ENCODE measurements at regions not wholly inside any gene's neighbourhood (a gene's known extent, or its start where the extent isn't known, plus 50 kb on each side); places are given as distances from the start of the nearest gene placed in this dataset.

GRCh38 chr6:8686077-8686476, 250.7 kb upstream of the SLC35B3 start:
- DNase-seq (ENCODE audit: extremely low read depth in 1 of 11, low read depth in 9 of 11, low spot score in 4 of 11) = no peak

GRCh38 chr6:8683204-8683603, 247.9 kb upstream of the SLC35B3 start:
- DNase-seq (ENCODE audit: extremely low read depth in 1 of 11, low read depth in 9 of 11, low spot score in 4 of 11) = no peak

DNA sequence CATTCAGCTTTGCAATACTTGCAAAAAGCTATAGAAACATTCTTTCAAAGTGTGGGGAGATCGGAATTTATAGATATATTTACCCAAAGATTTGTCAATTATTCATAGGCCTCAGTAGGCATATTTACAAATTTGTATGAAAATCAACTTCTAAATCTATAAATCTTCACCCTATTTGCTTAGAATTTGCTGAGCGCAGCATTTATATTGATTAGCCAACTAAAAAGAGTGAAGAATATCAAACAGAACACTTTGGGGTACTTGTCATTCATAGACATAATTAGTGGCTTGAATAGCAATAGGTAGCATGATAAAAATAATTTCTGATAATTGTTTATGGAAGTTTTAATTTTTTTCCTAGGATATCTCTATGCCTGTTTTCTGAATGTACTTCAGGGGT, 244.5 kb upstream of the SLC35B3 start:
- DNase-seq (ENCODE audit: extremely low read depth in 1 of 11, low read depth in 9 of 11, low spot score in 4 of 11) = no peak

GRCh38 chr6:8678466-8678865, 243.1 kb upstream of the SLC35B3 start:
- DNase-seq (ENCODE audit: extremely low read depth in 1 of 11, low read depth in 9 of 11, low spot score in 4 of 11) = no peak

DNA sequence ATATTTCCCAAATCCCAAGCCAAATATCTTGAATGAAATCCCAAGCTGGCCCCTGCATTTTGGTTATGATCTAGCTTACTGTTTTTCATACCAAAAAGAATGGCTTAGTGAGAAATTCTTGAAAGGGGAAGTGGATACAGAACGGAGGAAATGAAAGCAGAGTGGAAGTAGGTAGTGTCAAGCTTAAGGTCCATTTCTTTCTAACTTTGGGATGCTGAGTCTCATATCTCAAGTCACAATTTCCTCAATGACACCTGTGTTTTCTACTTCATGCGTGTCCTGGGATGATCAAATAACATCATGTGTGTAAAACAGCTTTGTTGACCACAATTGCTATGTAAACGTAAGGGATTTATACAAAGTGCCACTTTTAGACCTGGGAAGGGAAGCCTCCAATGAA, 238.8 kb upstream of the SLC35B3 start:
- no peak for DNase-seq (ENCODE audit: extremely low read depth in 1 of 11, low read depth in 9 of 11, low spot score in 4 of 11)

DNA sequence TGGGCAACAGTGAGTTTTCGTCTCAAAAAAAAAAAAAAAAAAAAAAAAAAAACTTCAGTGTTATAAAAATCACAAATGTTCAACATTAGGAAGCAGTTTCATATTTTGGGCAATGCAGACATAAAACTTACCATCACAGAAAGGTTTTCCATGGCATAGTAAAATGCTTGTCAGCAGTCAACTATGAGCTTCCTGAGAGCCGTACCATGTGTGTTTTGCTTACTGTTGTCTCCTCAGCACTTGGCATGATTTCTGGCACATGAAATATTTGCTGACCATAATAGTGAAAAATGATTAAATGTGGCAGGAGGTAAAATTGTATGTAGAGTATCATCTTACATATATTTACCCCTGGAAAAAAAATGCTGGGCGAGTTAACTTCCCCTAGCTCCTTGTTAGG, 237.5 kb upstream of the SLC35B3 start:
- DNase-seq (ENCODE audit: extremely low read depth in 1 of 11, low read depth in 9 of 11, low spot score in 4 of 11) = no peak

DNA sequence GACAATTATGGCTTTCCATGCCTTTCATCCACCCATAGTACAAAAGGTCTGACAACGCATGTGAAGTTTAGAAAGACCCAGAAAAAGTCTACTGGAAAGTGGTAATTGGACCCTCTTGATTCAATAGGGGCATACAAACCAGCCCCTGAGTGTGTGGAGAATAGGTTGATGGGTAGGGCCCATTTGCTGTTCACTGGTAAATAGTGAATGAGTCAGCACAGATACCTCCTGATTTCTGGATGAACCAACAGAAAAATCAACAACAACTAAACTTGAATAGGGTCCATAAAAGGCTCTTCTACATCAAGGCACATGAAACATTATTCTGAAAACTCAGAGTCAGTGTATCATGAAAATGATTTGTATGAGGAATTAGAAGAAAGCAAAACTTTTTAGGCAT, 235.4 kb upstream of the SLC35B3 start:
- no peak for DNase-seq (ENCODE audit: extremely low read depth in 1 of 11, low read depth in 9 of 11, low spot score in 4 of 11)

DNA sequence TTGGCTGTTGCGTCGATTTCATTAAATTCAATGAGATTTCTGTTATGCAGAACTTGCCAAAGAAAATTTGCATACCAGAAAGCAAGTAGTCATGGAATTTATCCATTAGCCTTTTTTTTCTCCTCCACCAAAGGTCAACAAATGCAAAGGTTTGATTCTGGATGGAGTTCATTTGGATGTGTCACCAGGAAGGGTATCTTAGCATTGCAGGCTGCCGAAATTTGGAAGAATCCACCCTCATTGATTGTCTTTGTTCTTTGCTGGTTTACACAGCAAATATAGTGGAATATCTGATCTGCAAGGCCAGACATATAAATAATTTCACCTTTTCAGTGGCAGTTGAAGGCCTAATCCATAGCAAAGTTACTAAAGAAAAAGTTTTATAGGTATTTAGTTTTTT, 229.4 kb upstream of the SLC35B3 start:
- no peak for DNase-seq (ENCODE audit: extremely low read depth in 1 of 11, low read depth in 9 of 11, low spot score in 4 of 11)

DNA sequence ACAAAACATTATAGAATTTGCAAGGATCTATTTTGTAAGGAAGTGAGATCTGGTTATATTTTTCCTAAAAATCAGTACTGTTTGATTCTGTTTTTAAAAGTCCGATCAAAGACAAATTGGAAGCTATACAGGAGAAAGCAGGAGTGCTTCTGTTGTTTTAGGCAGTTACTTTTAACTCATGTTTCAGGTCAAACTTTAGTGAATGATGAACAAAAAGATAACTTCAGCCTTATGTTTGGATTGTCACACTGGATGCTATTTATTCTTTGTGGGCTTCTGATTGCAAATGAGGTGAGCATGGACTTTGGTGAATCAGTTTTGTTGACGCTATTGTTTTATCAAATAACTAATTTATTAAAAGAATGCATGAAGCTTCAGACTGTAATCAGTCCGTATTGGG, 228.7 kb upstream of the SLC35B3 start:
- no peak for DNase-seq (ENCODE audit: extremely low read depth in 1 of 11, low read depth in 9 of 11, low spot score in 4 of 11)

- no peak for DNase-seq (ENCODE audit: extremely low read depth in 1 of 11, low read depth in 9 of 11, low spot score in 4 of 11)
Measured at GRCh38 chr6:8659404-8660189, 224.3 kb upstream of the SLC35B3 start.

DNA sequence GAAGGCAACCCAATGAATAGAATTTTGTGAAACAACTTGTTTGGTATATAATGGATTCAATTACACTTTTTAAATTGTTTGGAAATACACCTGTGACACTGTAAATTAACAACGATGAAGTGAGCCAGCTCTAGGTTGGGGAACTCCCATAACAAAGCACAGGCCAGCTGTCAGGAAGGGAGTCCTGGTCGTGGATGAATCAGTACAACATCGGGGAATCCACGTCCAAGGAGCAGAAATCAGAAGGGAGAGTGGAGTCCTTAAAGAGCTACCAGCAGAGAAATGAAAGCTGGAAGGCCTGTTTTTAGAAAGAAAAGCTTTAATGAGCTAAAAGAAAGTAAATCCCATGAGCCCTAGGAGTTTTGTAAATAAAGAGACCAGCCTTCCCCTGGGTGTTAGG, 223.1 kb upstream of the SLC35B3 start:
- DNase-seq (ENCODE audit: extremely low read depth in 1 of 11, low read depth in 9 of 11, low spot score in 4 of 11) = no peak

DNA sequence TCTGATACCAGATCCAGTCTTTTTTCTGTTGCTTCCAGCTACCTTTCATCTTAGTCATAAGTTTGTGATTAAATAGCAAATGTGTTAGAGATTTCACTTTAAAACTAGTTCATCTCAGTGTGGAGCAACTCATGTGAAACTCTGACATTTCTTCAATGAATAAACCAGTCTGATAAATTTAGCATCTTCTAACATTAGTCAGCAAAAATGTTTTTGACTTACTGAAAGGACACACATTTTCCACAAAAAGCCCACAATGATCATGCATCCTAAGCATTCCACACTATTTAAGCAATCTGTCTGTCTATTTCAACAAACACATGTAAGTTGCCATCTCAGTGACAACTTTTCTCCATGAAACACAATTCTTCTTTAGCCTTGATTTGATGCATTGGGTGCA, 222.2 kb upstream of the SLC35B3 start:
- no peak for DNase-seq (ENCODE audit: extremely low read depth in 1 of 11, low read depth in 9 of 11, low spot score in 4 of 11)

DNA sequence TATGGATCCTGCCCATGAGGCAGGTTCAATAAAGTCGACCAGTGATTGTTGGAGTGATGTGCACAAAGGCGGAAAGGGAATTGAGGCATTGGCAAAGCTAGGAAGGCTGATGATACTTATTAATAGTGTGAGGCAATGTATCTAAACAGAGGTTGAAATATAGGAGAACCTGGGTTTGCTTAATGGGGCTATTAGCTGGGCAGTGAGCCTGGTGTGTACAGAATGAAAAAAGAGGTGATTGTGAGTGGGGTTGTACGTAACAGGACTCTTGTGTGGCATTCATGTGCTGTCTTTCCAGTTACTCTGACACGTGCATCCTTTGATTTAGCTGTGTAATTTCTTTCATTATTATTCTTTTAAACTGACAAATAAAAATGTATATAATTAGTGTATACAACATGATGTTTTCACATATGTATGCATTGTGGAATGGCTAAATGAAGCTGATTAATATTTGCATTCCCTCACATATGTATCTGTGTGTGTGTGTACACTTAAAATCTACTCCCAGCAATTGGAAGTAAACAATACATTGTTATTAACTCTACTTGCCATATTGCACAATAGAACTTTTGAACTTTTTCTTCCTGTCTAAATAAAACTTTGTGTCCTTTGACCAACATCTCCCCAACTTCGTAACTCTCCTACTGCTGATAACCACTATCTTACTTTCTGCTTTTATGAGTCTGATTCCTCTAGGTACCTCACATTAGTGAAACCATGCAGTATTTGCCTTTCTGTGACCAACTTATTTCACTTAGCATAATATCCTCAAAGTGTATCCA, 220.5 kb upstream of the SLC35B3 start:
- no peak for DNase-seq (ENCODE audit: extremely low read depth in 1 of 11, low read depth in 9 of 11, low spot score in 4 of 11)

- no peak for DNase-seq (ENCODE audit: extremely low read depth in 1 of 11, low read depth in 9 of 11, low spot score in 4 of 11)
Measured at GRCh38 chr6:8652710-8653109, 217.4 kb upstream of the SLC35B3 start.

DNA sequence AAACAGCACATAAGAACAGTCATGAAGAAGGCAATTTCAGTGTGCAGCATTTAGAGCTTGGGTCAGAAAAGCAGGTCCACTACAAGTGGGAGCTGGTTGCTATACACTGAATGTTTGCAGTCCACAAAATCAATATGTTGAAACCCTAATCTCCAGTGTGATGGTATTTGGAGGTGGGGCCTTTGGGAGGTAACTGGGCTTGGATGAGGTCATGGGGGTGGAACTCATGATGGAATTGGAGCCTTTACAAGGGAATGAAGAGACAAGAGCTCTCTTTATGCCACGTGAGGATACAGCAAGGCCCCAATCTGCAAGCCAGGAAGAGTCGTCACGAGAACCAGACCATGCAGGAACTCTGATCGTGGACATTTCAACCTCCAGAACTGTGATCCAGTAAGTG, 216.7 kb upstream of the SLC35B3 start:
- DNase-seq (ENCODE audit: extremely low read depth in 1 of 11, low read depth in 9 of 11, low spot score in 4 of 11) = no peak

DNA sequence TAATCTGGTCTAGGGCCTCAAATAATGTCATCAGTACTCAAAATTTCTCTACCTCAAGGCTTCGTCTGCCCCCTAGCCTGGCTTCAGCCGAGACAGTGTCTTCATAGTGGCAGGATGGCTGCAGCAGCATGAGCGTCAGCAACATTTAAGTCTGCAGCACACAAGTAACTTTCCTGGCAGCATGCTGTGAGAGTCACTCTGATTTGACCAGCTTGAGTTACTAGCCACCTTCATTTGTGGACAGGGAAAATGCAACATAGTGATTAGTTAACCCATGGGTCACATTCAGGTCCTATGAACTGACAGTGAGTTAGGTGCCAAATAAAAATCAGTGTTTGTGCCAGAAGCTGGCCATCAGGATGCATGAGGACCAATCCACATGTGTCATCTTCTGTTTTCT, 209.9 kb upstream of the SLC35B3 start:
- no peak for DNase-seq (ENCODE audit: extremely low read depth in 1 of 11, low read depth in 9 of 11, low spot score in 4 of 11)

GRCh38 chr6:8644306-8644705, 209.0 kb upstream of the SLC35B3 start:
- DNase-seq (ENCODE audit: extremely low read depth in 1 of 11, low read depth in 9 of 11, low spot score in 4 of 11) = no peak

- no peak for DNase-seq (ENCODE audit: extremely low read depth in 1 of 11, low read depth in 9 of 11, low spot score in 4 of 11)
Measured at GRCh38 chr6:8642854-8643253, 207.5 kb upstream of the SLC35B3 start.

- no peak for DNase-seq (ENCODE audit: extremely low read depth in 1 of 11, low read depth in 9 of 11, low spot score in 4 of 11)
Measured at GRCh38 chr6:8642131-8642530, 206.8 kb upstream of the SLC35B3 start.

DNA sequence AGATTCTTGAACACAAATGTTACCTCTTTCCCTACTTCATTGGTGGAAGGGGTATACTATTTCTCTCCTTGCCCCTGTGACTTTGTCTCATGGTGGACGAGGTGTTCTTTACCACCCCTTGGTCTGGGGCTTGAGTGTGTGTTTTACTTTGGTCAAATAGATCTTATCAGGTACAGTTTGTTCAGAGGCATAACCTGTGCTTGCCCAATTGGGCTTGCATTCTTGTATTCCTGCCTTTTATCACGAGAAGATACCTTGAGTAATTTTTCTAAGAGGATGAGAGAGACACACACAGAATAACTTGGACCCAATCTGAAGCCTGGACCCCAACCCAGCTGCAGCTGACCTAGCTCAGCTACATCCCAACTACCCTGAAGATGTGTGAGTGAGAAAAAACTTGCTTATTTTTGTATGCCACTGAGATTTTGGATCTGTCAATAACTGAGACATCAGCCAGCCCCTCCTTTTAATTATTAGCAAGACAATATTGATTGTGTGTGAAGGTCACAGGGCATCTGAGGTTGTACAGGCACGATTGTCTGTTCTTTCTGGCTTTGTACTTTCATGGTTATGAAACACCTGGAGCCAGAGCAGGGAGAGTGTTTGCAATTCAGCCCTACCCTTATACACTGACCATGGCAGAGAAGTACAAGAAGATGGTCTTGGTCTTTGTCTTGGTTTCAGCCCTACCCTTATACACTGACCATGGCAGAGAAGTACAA, 204.7 kb upstream of the SLC35B3 start:
- DNase-seq (ENCODE audit: extremely low read depth in 1 of 11, low read depth in 9 of 11, low spot score in 4 of 11) = no peak

Data from renal cortex interstitium (tissue), 11 donors.